PC-3 (cell line): ENCODE measurements at regions not wholly inside any gene's neighbourhood (a gene's known extent, or its start where the extent isn't known, plus 50 kb on each side); places are given as distances from the start of the nearest gene placed in this dataset.

Source experiments
- EZH2 ChIP-seq: fragments of 300-600 bp; sonication (generic); IDR thresholded peaks from one replicate; pipeline ENCODE4 v1.6.1; 2017; ENCODE audit warnings: antibody characterized with exemption, mild to moderate bottlenecking, low read length; ENCODE audit not compliant: unreplicated experiment
- EZH2phosphoT487 ChIP-seq: fragments of 300-600 bp; sonication (generic); IDR thresholded peaks from 2 replicates; pipeline ENCODE4 v1.6.1; 2018; ENCODE audit warnings: mild to moderate bottlenecking, antibody characterized with exemption, low read length, borderline replicate concordance
- TF ChIP-seq, protein P1 (sequence below): fragments of 300-600 bp; sonication (generic); conservative IDR thresholded peaks from 2 replicates; pipeline ENCODE4 v1.5.1; 2017; ENCODE audit warnings: antibody characterized with exemption, low read depth, mild to moderate bottlenecking, low read length

DNA sequence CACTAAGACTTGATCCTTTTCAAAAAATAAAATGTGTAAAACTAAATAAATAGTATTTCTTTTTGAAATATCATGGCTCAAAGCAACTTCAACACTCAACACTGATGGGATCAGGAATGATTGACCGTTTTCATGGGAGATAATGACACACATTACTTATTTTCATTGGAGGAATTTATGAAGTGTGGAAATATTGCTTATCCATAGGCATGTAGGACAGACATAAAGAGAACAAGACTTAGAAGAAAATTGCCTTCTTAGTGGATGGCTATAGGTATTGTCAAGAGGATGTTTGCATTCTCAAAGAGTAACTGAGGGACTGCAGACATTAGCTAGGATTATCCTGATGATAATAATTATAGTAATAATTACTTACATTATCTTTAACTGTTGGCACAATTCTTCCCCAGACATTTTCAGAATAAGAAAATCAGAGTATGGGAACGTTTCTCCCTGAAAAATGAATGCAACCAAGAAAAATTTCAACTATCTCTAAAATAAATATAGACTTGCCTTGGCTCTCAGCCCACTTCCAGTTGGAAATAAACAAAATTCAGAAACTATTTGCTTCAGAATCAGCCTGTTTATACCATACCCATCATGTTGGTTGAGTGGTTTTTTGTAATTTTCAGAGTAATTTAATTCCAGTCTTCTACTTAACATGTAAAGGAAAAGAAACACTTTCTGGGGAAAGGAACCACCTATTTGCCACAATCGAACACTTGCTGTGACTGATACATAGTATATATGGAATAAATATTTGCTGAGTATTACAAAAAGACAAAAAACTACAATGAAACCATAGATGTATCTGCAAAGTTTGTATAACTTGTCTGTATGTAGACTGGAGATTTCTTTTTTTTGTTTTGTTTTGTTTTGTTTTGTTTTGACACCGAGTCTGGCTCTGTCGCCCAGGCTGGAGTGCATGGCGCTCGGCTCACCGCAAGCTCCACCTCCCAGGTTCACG is 165.7 kb downstream of the TMX3 start:
- TF ChIP-seq, protein P1, sequence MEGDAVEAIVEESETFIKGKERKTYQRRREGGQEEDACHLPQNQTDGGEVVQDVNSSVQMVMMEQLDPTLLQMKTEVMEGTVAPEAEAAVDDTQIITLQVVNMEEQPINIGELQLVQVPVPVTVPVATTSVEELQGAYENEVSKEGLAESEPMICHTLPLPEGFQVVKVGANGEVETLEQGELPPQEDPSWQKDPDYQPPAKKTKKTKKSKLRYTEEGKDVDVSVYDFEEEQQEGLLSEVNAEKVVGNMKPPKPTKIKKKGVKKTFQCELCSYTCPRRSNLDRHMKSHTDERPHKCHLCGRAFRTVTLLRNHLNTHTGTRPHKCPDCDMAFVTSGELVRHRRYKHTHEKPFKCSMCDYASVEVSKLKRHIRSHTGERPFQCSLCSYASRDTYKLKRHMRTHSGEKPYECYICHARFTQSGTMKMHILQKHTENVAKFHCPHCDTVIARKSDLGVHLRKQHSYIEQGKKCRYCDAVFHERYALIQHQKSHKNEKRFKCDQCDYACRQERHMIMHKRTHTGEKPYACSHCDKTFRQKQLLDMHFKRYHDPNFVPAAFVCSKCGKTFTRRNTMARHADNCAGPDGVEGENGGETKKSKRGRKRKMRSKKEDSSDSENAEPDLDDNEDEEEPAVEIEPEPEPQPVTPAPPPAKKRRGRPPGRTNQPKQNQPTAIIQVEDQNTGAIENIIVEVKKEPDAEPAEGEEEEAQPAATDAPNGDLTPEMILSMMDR: no peak
- no peak for TF ChIP-seq EZH2phosphoT487
- TF ChIP-seq EZH2: no peak
